ENCODE measurements at regions not wholly inside any gene's neighbourhood (a gene's known extent, or its start where the extent isn't known, plus 50 kb on each side); places are given as distances from the start of the nearest gene placed in this dataset.

DNA sequence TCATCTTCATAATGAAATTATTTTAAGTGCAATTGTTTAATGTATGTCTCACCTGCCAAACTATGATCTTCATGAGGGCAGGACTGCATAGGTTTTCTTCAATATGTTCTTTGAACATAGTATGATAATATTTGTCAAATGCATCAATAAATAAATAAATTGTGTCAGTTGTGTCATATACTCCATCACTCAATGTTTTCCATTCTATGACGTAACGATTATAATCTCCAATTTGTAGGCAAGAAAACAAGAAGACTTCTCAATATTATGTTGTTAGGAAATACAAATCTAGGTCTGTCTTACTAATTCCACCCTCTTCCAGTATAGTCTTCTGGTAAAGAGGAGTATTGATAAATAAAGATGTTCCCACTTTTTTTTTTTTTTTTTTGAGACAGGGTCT, 858.1 kb downstream of the MAFB start:
- TF ChIP-seq CTCF (IDR thresholded peaks at IDR 0.05; ENCODE audit: low read depth, low read length), result no peak
- TF ChIP-seq EZH2phosphoT487 (IDR thresholded peaks at IDR 0.05; ENCODE audit: low read depth), result no peak
